ENCODE measurements at regions not wholly inside any gene's neighbourhood (a gene's known extent, or its start where the extent isn't known, plus 50 kb on each side); places are given as distances from the start of the nearest gene placed in this dataset.

DNA sequence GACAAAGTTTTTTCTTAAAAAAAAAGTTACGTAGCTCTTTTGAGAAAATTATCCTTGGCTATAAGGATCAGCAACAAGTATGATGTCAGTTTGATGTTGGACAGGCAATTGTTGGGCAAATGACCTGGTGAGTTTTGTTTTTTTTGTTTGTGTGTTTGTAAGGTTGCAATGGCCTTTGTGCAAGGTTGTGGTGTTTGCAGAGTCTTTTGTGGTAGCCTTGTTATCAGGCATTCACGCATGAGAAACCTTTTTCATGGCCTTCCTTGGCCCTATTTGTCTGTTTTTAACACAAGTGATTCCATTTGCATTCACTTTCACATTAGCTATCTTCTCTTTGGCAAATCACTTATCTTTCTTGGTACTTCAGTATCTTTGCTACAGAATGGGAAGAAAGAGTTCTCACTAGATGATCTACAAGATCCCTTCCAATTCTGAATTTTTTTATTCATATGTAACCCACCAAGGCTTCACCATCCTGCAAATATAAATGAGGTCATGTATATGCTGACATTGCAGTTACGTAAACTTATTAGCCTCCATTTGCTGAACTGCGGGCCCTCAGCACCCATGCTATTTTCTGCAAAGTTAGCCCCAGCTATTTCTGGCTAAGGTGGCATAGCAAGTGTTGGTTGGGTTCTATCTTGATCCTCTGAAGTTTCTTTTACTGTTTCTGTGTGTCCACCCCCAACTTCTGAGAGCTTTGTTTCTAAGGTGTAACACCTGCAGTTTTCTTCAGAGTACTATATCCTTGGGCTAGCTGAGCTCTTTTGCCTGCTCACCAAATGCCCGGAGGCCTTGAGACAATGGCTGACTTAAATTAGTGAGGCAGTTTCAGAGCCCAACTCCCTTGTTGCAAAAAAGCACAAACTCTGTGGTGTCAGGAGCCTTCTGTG lies 667.1 kb downstream of the IRS1 start:
- intact Hi-C loops (cut with micrococcal nuclease; ENCODE audit: unreplicated experiment), result no loop called here
- CTCF ChIA-PET, result no interaction called here

GRCh38 chr2:226131299-226131784 lies 668.3 kb downstream of the IRS1 start:
- no peak overlapping the region for H3K27ac ChIP-seq (ENCODE audit: low read length)
- H3K4me1 ChIP-seq (ENCODE audit: control insufficient read depth, insufficient read depth, low read length), result no peaks in the 10 kb centered on the region; the same call in 1 of the 2 replicates
- H3K27me3 ChIP-seq (ENCODE audit: control insufficient read depth, insufficient read depth, low read length), result no peaks in the 10 kb centered on the region
- intact Hi-C loops (cut with micrococcal nuclease; ENCODE audit: unreplicated experiment), result no loop called here
- ATAC-seq (no peak), DNase-seq (ENCODE audit: low read depth, low spot score) (no peak)
- no peak overlapping the region for H3K4me3 ChIP-seq (ENCODE audit: low read depth in 2 of 2, low read length in 2 of 2)
- ChIA-PET CTCF (no interaction called here), POLR2A (no interaction called here)
- no peaks in the 10 kb centered on the region for H3K36me3 ChIP-seq (ENCODE audit: control insufficient read depth, insufficient read depth, low read length)
- in situ Hi-C loops (cut with HindIII; ENCODE audit: low pct_unique_long_range_greater_than_20kb, low sequenced_read_pairs), result no loop called here
- no TSS peak for BruUV-seq (replicated peaks)
- H3K9me3 ChIP-seq (ENCODE audit: control insufficient read depth, insufficient read depth, low read depth, low read length), result no peaks in the 10 kb centered on the region
- TF ChIP-seq, protein P1, sequence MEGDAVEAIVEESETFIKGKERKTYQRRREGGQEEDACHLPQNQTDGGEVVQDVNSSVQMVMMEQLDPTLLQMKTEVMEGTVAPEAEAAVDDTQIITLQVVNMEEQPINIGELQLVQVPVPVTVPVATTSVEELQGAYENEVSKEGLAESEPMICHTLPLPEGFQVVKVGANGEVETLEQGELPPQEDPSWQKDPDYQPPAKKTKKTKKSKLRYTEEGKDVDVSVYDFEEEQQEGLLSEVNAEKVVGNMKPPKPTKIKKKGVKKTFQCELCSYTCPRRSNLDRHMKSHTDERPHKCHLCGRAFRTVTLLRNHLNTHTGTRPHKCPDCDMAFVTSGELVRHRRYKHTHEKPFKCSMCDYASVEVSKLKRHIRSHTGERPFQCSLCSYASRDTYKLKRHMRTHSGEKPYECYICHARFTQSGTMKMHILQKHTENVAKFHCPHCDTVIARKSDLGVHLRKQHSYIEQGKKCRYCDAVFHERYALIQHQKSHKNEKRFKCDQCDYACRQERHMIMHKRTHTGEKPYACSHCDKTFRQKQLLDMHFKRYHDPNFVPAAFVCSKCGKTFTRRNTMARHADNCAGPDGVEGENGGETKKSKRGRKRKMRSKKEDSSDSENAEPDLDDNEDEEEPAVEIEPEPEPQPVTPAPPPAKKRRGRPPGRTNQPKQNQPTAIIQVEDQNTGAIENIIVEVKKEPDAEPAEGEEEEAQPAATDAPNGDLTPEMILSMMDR (IDR thresholded peaks at IDR 0.05), result no peak
- no peak for TF ChIP-seq POLR2AphosphoS5 (IDR thresholded peaks at IDR 0.05; ENCODE audit: low read depth, low read length)
- TF ChIP-seq TCF7L2 (IDR thresholded peaks at IDR 0.05; ENCODE audit: low read depth, low read length), result no peak
- no peak for TF ChIP-seq SIN3A (IDR thresholded peaks at IDR 0.05; ENCODE audit: borderline replicate concordance, insufficient read depth, low read depth, low read length)
- TF ChIP-seq, protein P2, sequence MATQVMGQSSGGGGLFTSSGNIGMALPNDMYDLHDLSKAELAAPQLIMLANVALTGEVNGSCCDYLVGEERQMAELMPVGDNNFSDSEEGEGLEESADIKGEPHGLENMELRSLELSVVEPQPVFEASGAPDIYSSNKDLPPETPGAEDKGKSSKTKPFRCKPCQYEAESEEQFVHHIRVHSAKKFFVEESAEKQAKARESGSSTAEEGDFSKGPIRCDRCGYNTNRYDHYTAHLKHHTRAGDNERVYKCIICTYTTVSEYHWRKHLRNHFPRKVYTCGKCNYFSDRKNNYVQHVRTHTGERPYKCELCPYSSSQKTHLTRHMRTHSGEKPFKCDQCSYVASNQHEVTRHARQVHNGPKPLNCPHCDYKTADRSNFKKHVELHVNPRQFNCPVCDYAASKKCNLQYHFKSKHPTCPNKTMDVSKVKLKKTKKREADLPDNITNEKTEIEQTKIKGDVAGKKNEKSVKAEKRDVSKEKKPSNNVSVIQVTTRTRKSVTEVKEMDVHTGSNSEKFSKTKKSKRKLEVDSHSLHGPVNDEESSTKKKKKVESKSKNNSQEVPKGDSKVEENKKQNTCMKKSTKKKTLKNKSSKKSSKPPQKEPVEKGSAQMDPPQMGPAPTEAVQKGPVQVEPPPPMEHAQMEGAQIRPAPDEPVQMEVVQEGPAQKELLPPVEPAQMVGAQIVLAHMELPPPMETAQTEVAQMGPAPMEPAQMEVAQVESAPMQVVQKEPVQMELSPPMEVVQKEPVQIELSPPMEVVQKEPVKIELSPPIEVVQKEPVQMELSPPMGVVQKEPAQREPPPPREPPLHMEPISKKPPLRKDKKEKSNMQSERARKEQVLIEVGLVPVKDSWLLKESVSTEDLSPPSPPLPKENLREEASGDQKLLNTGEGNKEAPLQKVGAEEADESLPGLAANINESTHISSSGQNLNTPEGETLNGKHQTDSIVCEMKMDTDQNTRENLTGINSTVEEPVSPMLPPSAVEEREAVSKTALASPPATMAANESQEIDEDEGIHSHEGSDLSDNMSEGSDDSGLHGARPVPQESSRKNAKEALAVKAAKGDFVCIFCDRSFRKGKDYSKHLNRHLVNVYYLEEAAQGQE (IDR thresholded peaks at IDR 0.05; ENCODE audit: insufficient read depth in 1 of 2, low read depth in 2 of 2, low read length in 1 of 2), result no peak

More for the DNA sequence above, 667.1 kb downstream of the IRS1 start:
- Histone ChIP-seq H3K4me3 (ENCODE audit: low read depth in 2 of 2, low read length in 2 of 2) (no peak overlapping the region), H3K27ac (ENCODE audit: low read length) (no peak overlapping the region), H3K27me3 (ENCODE audit: control insufficient read depth, insufficient read depth, low read length) (no peaks in the 10 kb centered on the region), H3K4me1 (ENCODE audit: control insufficient read depth, insufficient read depth, low read length) (no peaks in the 10 kb centered on the region; the same call in 1 of the 2 replicates), H3K9me3 (ENCODE audit: control insufficient read depth, insufficient read depth, low read depth, low read length) (no peaks in the 10 kb centered on the region), H3K36me3 (ENCODE audit: control insufficient read depth, insufficient read depth, low read length) (no peaks in the 10 kb centered on the region)
- DNase-seq (ENCODE audit: low read depth, low spot score) (no peak), ATAC-seq (no peak)
- BruUV-seq (replicated peaks), result no TSS peak
- TF ChIP-seq, protein P2 (IDR thresholded peaks at IDR 0.05; ENCODE audit: insufficient read depth in 1 of 2, low read depth in 2 of 2, low read length in 1 of 2), result no peak
- TF ChIP-seq POLR2AphosphoS5 (IDR thresholded peaks at IDR 0.05; ENCODE audit: low read depth, low read length), result no peak
- TF ChIP-seq, protein P1 (IDR thresholded peaks at IDR 0.05), result no peak
- TF ChIP-seq TCF7L2 (IDR thresholded peaks at IDR 0.05; ENCODE audit: low read depth, low read length), result no peak
- no peak for TF ChIP-seq SIN3A (IDR thresholded peaks at IDR 0.05; ENCODE audit: borderline replicate concordance, insufficient read depth, low read depth, low read length)
- POLR2A ChIA-PET, result interaction anchor here (0.5 kb wide), 1 partner anchor 182 kb away, joined by 4 read pairs; no protein-coding TSS in a partner anchor
- in situ Hi-C loops (cut with HindIII; ENCODE audit: low pct_unique_long_range_greater_than_20kb, low sequenced_read_pairs), result no loop called here

All from Panc1 (cell line).